HFF-Myc (cell line): ENCODE measurements at regions not wholly inside any gene's neighbourhood (a gene's known extent, or its start where the extent isn't known, plus 50 kb on each side); places are given as distances from the start of the nearest gene placed in this dataset.

Experiments
- DNase-seq: peaks from one replicate; pipeline ENCODE4 v3.0.0-alpha.2; 2011; ENCODE audit warnings: low read depth; ENCODE audit errors: extremely low read depth
- H3K4me3 ChIP-seq: replicated peaks from 2 replicates; pipeline ENCODE4 v1.5.1; 2011; ENCODE audit warnings: low read depth, mild to moderate bottlenecking, control low read depth, low read length
- TF ChIP-seq, protein P1 (sequence below): IDR thresholded peaks from 2 replicates; pipeline ENCODE4 v1.5.1; 2012; ENCODE audit warnings: mild to moderate bottlenecking, low read depth, low read length, control low read depth; ENCODE audit errors: missing control alignments

DNA sequence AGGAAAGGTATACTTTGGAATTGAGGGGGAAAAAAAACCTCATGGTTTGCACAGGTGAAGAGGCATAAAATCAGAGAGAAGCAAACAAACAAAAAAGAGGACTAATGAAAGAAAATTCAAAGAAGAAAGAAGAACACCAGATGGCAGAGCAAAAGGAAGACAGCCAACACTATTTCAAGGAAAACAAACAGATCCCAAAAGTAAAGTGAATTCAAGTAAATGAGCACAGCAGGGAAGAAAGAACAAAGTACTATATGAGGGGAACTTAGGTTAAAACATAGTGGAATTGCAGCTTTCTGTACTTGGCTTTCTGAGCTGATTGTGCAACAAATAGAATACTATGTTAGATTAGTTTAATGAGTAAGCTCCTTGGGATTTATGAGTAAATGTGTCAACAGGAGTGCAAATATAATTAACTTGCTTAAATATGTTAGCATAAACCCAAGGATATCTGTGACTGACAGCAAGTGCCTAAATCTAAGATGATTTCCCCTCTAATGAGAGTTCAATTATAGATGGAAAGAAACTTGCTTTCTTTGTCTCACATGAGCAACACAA is 404.6 kb upstream of the CNTN5 start:
- no peak overlapping the region for H3K4me3 ChIP-seq
- DNase-seq, result no peak
- TF ChIP-seq, protein P1, sequence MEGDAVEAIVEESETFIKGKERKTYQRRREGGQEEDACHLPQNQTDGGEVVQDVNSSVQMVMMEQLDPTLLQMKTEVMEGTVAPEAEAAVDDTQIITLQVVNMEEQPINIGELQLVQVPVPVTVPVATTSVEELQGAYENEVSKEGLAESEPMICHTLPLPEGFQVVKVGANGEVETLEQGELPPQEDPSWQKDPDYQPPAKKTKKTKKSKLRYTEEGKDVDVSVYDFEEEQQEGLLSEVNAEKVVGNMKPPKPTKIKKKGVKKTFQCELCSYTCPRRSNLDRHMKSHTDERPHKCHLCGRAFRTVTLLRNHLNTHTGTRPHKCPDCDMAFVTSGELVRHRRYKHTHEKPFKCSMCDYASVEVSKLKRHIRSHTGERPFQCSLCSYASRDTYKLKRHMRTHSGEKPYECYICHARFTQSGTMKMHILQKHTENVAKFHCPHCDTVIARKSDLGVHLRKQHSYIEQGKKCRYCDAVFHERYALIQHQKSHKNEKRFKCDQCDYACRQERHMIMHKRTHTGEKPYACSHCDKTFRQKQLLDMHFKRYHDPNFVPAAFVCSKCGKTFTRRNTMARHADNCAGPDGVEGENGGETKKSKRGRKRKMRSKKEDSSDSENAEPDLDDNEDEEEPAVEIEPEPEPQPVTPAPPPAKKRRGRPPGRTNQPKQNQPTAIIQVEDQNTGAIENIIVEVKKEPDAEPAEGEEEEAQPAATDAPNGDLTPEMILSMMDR, result no peak

DNA sequence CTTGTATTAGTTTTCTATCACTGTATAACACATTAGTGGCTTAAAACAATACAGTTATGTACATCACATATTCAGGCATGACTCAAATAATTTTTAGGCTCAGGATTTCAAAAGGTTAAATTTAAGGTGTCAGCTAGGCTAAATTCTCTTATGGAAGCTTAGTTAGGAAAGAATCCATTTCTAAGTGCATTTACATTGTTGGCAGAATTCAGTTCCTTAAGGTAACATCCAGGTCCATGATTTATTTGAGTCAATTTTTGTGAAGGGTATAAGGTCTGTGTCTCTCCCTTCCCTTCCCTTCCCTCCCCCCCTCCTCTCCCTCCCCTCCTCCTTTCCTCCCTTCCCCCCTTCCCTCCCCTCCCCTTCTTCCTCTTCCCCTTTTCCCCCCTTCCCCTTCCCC is 399.0 kb upstream of the CNTN5 start:
- no peak overlapping the region for H3K4me3 ChIP-seq
- TF ChIP-seq, protein P1, result no peak
- no peak for DNase-seq

DNA sequence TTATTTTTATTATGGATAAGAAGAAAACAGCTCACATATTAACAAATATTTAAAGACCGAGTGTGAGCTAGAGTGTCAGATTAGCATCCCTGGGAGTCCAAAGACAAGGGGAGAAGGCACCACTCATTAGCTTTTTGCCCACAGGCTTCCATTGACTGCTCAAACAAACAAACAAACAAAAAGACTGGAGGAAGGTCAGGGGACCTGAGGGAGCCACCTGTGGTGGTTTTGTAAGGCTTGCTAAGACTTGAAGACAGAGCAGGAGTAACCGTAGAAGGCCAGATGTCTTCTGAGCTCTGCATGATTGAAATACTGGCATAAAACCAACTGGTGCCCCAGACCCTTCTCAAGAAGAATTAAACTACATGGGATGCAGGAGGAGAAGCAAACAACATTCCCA is 395.2 kb upstream of the CNTN5 start:
- DNase-seq, result no peak
- TF ChIP-seq, protein P1, result no peak
- H3K4me3 ChIP-seq, result no peak overlapping the region

DNA sequence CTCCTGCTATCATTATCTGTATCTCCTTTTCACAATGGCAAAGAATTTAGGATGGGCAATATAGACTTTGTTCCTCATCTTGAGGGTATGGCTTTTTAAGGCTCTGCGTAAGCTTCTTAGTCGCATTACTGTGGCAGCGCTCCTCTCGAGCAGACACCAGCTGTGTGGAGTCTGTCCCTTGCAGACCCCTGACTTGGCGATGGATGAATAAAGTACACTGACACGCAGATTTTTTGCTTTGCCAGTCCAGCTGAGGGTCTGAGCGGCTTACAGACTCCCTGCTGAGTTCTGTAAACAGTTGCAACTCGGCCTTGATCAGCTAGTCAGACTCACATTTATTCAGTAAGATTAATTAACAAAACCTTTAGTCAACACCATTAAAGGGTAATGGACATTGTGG is 390.0 kb upstream of the CNTN5 start:
- DNase-seq, result no peak
- no peak overlapping the region for H3K4me3 ChIP-seq
- TF ChIP-seq, protein P1, result no peak

DNA sequence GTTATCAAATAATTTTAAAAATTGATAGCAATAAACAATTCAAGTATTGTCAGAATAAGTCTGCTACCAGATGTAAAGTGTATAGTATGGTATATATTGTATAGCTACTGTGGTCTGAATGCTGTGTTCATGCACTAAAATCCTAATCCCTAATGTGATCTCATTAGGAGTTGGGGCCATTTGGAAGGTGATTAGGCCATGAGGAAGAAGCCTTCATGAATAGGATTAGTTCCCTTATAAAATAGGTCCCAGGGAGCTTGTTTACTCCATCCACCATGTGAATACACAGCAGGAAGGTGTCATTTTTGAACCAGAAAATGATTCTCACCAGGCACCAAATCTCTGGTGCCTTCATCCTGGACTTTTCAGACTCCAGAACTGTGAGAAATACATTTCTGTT is 363.0 kb upstream of the CNTN5 start:
- TF ChIP-seq, protein P1, result no peak
- no peak for DNase-seq
- no peak overlapping the region for H3K4me3 ChIP-seq

DNA sequence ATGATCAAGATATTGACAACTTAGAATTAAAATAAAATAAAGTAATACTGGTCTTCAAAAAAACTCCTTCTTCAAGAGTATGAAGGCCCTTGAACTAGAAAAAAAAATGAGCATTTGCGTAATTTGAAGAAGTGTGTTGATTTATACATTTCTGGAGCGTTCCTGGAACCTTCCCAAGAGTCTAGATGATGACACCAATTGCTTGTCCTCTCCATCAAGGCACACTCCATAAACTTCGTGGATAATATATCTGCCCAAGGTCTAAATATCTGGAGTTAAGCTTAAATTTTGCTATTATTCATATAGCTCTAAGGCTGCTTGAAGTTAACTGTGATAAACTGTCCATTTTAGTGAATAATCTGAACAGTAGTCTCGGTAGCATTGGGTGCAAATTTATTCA is 361.3 kb upstream of the CNTN5 start:
- no peak for DNase-seq
- H3K4me3 ChIP-seq, result no peak overlapping the region
- TF ChIP-seq, protein P1, result no peak

DNA sequence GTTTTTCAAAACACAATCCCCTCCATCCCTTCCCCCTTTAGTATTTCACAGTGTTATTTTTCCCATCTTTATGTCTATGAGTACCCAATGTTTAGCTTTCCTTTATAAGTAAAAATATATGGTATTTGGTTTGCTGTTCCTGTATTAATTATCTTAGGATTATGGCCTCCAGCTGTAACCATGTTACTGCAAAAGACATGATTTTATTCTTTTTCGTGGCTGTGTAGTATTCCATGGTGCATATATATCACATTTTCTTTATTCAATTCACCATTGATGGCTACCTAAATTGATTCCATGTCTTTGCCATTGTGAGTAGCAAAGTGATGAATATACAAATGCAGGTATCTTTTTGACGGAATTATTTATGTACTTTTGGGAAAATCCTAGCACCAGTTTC is 346.4 kb upstream of the CNTN5 start:
- TF ChIP-seq, protein P1, result no peak
- no peak for DNase-seq

More for the DNA sequence above, 346.4 kb upstream of the CNTN5 start:
- no peak overlapping the region for H3K4me3 ChIP-seq
